ENCODE measurements at regions not wholly inside any gene's neighbourhood (a gene's known extent, or its start where the extent isn't known, plus 50 kb on each side); places are given as distances from the start of the nearest gene placed in this dataset.

GRCh38 chr5:124576848-124577409 is 169.5 kb downstream of the ZNF608 start:
- no peaks in the 10 kb centered on the region for H3K27me3 ChIP-seq (ENCODE audit: control insufficient read depth, insufficient read depth, low read length)
- H3K27ac ChIP-seq (ENCODE audit: insufficient read depth, low read length) = no peak overlapping the region
- H3K9ac ChIP-seq (ENCODE audit: insufficient read depth, low read length) = no peak overlapping the region
- H3K79me2 ChIP-seq (ENCODE audit: control insufficient read depth, insufficient read depth, low read length) = no peaks in the 10 kb centered on the region
- DNase-seq (ENCODE audit: low read depth in 2 of 2) = no peak
- H3K36me3 ChIP-seq (ENCODE audit: control insufficient read depth, insufficient read depth, low read length) = no peaks in the 10 kb centered on the region
- TF ChIP-seq EZH2 (IDR thresholded peaks at IDR 0.05; ENCODE audit: low read length, missing control alignments) (no peak), CTCF (conservative IDR thresholded peaks at IDR 0.05 in 1 of 2, IDR thresholded peaks at IDR 0.05 in 1 of 2; ENCODE audit: low read depth in 1 of 2, low read length in 2 of 2) (no peak)
- H3K4me2 ChIP-seq (ENCODE audit: extremely low read depth, insufficient read depth, low read length) = no peak overlapping the region
- H3K9me3 ChIP-seq (ENCODE audit: control insufficient read depth, insufficient read depth, low read depth, low read length) = no peaks in the 10 kb centered on the region
- H2AFZ ChIP-seq (ENCODE audit: low read length) = no peak overlapping the region
- H3K4me1 ChIP-seq (ENCODE audit: control insufficient read depth, extremely low read depth, insufficient read depth, low read length) = no peaks in the 10 kb centered on the region
- no peak overlapping the region for H3K4me3 ChIP-seq (replicated peaks in 1 of 4; ENCODE audit: control extremely low read depth in 1 of 4, insufficient read depth in 1 of 4, low read depth in 3 of 4, low read length in 4 of 4)
- H4K20me1 ChIP-seq (ENCODE audit: control insufficient read depth, extremely low read depth, insufficient read depth, low read length) = no peaks in the 10 kb centered on the region

DNA sequence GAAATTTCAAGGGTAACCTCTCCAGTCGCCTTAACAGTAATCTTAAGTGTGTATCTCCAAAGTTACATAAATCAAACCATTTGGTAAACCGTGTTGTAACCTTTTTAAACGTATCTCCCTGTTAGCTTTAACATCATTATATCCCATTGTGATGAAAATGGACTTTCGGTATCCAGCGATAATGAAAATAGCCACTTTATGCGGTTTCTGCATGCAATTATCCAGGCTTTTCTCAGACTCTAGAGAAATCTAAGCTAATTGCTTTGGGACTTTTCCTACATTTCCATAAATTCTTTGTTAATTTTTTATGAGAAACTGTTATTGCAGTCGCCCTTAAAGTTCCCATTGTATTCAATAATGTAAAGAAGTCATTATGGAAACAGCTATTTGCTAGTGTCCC is 170.7 kb downstream of the ZNF608 start:
- no peak for TF ChIP-seq EZH2 (IDR thresholded peaks at IDR 0.05; ENCODE audit: low read length, missing control alignments)
- no peak for TF ChIP-seq CTCF (conservative IDR thresholded peaks at IDR 0.05 in 1 of 2, IDR thresholded peaks at IDR 0.05 in 1 of 2; ENCODE audit: low read depth in 1 of 2, low read length in 2 of 2)
- Histone ChIP-seq H4K20me1 (ENCODE audit: control insufficient read depth, extremely low read depth, insufficient read depth, low read length) (no peaks in the 10 kb centered on the region), H3K36me3 (ENCODE audit: control insufficient read depth, insufficient read depth, low read length) (no peaks in the 10 kb centered on the region), H3K27me3 (ENCODE audit: control insufficient read depth, insufficient read depth, low read length) (no peaks in the 10 kb centered on the region), H3K79me2 (ENCODE audit: control insufficient read depth, insufficient read depth, low read length) (no peaks in the 10 kb centered on the region), H3K9ac (ENCODE audit: insufficient read depth, low read length) (no peak overlapping the region), H3K27ac (ENCODE audit: insufficient read depth, low read length) (no peak overlapping the region), H3K4me1 (ENCODE audit: control insufficient read depth, extremely low read depth, insufficient read depth, low read length) (no peaks in the 10 kb centered on the region), H3K9me3 (ENCODE audit: control insufficient read depth, insufficient read depth, low read depth, low read length) (no peaks in the 10 kb centered on the region), H2AFZ (ENCODE audit: low read length) (no peak overlapping the region), H3K4me2 (ENCODE audit: extremely low read depth, insufficient read depth, low read length) (no peak overlapping the region), H3K4me3 (replicated peaks in 1 of 4; ENCODE audit: control extremely low read depth in 1 of 4, insufficient read depth in 1 of 4, low read depth in 3 of 4, low read length in 4 of 4) (no peak overlapping the region)
- DNase-seq (ENCODE audit: low read depth in 2 of 2) = no peak

GRCh38 chr5:124574521-124575436 is 171.7 kb downstream of the ZNF608 start:
- DNase-seq (ENCODE audit: low read depth in 2 of 2) = no peak
- H3K4me3 ChIP-seq (replicated peaks in 1 of 4; ENCODE audit: control extremely low read depth in 1 of 4, insufficient read depth in 1 of 4, low read depth in 3 of 4, low read length in 4 of 4) = no peak overlapping the region
- no peak overlapping the region for H3K9ac ChIP-seq (ENCODE audit: insufficient read depth, low read length)
- no peak overlapping the region for H3K4me2 ChIP-seq (ENCODE audit: extremely low read depth, insufficient read depth, low read length)
- no peaks in the 10 kb centered on the region for H4K20me1 ChIP-seq (ENCODE audit: control insufficient read depth, extremely low read depth, insufficient read depth, low read length)
- no peak overlapping the region for H2AFZ ChIP-seq (ENCODE audit: low read length)
- H3K4me1 ChIP-seq (ENCODE audit: control insufficient read depth, extremely low read depth, insufficient read depth, low read length) = no peaks in the 10 kb centered on the region
- H3K27ac ChIP-seq (ENCODE audit: insufficient read depth, low read length) = no peak overlapping the region
- no peaks in the 10 kb centered on the region for H3K79me2 ChIP-seq (ENCODE audit: control insufficient read depth, insufficient read depth, low read length)
- no peak for TF ChIP-seq EZH2 (IDR thresholded peaks at IDR 0.05; ENCODE audit: low read length, missing control alignments)
- TF ChIP-seq CTCF (conservative IDR thresholded peaks at IDR 0.05 in 1 of 2, IDR thresholded peaks at IDR 0.05 in 1 of 2; ENCODE audit: low read depth in 1 of 2, low read length in 2 of 2) = no peak
- no peaks in the 10 kb centered on the region for H3K27me3 ChIP-seq (ENCODE audit: control insufficient read depth, insufficient read depth, low read length)
- no peaks in the 10 kb centered on the region for H3K9me3 ChIP-seq (ENCODE audit: control insufficient read depth, insufficient read depth, low read depth, low read length)
- H3K36me3 ChIP-seq (ENCODE audit: control insufficient read depth, insufficient read depth, low read length) = no peaks in the 10 kb centered on the region

All from fibroblast of lung (primary cell).